GM21576 (cell line): ENCODE measurements at regions not wholly inside any gene's neighbourhood (a gene's known extent, or its start where the extent isn't known, plus 50 kb on each side); places are given as distances from the start of the nearest gene placed in this dataset.
"Not testable (repeated sequence)": the region's sequence is repeated elsewhere in the genome, so short reads cannot be mapped to it uniquely, and the experiment has no call there.

Experiments used
- ATAC-seq: cut with Tn5 transposase; IDR thresholded peaks from one replicate; pipeline ENCODE4 v1.9.1; 2021; ENCODE audit warnings: mild to moderate bottlenecking, moderate library complexity; ENCODE audit not compliant: unreplicated experiment

DNA sequence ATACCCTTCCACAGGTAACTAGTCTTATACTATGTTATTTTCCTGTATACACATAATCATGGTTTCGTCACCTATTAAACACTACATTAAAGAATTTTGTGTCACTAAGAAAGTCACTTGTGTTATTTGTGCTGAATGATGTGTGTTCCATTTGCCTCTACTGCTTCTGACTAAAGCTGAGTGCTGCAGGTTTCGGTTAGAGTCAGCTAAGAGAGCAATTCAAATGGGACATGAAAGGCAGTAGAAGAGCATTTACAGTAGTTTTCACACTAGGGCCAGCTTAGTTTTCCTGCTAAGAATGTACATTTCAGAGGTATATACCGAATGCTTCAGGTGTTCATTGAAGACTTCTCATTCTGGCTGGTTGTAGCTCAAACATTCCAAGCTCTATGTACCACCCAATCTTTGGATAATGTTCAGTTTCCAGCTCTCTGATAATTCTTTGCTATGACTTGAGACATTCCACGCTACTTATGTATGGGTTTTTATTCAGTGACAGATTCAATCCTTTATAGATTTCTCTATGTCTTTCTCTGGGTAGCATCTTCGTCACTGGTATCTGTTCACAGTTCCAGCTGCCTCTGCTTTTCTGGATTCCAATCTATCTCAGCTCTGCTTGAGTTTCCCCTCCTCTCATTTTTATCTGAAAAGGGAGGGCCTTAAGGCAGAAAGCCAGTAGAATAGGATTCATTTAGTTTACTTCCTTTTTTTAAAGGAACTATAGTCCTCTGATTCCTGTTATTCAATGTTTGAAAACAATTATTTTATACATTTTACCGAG lies 164.4 kb downstream of the CXXC4 start:
- ATAC-seq, result no peak

DNA sequence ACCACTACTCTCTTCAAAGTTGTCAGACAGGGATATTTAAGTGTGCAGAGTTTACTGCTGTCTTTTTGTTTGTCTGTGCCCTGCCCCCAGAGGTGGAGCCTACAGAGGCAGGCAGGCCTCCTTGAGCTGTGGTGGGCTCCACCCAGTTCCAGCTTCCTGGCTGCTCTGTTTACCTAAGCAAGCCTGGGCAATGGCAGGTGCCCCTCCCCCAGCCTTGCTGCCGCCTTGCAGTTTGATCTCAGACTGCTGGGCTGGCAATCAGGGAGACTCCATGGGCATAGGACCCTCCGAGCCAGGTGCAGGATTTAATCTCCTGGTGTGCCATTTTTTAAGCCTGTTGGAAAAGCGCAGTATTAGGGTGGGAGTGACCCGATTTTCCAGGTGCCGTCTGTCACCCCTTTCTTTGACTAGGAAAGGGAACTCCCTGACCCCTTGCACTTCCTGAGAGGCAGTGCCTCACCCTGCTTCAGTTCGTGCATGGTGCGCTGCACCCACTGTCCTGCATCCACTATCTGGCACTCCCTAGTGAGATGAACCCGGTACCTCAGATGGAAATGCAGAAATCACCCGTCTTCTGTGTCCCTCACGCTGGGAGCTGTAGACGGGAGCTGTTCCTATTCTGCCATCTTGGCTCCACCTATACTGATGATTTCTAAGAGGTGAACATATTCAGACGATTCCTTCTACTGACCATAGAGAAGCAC lies 167.6 kb downstream of the CXXC4 start:
- not testable (repeated sequence) for ATAC-seq

DNA sequence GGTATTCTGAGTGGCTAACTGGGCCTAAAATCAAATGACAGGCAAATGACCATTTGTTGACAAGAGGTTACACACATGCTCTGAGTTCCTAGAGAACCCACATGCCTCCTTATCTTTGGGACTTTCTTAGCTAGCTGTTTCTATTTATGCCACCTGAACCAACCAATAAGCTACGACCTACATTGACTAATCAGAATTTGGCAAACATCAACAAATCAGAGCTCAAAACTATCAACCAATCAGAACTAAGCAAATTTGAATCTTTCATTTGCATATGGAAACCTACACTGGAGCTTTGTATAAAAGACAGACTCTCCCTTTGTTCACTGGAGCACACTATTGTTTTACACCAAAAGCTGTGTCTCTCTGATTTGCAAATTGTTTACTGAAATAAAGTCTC lies 192.0 kb downstream of the CXXC4 start:
- no peak for ATAC-seq

DNA sequence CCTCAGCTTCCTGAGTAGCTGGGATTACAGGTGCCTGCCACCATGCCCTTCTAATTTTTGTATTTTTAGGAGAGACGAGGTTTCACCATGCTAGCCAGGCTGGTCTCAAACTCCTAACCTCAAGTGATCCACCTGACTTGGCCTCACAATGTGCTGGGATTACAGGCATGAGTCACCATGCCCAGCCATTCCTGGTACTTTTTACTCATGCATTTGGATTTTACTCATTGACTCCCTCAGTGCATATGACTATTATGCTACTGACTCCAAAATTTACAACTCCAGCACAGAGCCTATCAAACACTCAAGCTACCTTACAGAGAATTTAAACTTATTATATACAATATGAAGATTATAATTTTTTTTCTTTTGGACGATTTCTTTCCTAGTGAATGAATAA lies 199.9 kb downstream of the CXXC4 start:
- ATAC-seq, result no peak

DNA sequence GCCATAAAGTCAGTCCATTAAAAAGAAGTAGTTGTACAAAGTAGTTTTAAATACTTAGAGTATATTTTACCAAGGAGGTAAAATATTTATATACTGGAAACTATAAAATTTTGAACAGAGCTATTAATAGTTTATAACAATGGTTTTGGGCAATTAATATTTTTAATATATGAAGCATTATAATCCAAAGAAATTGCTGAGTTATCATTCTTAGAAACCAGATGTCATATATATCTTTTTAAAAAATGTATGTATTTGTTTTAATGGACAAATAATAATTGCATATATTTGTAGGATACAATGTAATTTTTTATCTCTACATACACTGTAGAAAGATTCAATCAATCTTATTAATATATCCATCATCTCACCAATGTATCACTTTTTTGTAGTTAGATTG lies 207.8 kb downstream of the CXXC4 start:
- no peak for ATAC-seq

DNA sequence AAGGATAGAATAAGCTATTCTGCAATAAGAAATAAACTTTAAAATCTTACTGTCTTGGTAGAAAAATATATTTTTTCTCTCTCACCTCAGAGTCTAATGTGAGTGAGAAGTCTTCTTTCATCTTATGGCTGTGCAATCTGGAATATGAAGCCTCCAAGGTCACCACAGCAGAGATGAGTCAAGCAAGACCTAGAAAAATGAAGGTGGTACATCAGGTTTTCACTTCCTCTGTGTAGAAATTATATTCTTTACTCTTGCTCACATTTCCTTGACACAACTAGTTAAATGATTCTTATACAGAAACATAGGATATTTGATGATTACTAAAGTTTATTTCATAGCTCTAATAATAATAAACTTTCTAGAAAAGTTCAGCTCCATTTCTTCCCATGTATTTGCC lies 211.4 kb downstream of the CXXC4 start:
- no peak for ATAC-seq

DNA sequence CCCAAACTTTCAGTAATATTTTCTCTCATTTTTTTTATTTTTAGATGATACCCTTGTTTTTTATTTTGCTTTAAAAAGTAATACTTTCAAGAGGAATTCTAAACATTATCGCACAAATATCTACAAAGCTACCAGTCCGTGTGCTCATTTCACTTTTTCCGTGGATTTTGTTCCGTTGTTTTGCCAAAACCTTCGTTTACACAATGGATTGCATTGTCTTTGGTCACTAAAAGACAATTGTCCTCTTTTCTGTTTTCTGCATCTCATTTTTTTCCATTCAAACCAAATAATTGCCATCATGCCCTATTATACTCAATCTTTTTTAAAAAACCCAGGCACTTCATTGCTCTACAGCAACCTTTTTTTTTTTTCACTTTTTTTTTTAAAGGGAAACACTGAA lies 214.9 kb downstream of the CXXC4 start:
- ATAC-seq, result no peak

DNA sequence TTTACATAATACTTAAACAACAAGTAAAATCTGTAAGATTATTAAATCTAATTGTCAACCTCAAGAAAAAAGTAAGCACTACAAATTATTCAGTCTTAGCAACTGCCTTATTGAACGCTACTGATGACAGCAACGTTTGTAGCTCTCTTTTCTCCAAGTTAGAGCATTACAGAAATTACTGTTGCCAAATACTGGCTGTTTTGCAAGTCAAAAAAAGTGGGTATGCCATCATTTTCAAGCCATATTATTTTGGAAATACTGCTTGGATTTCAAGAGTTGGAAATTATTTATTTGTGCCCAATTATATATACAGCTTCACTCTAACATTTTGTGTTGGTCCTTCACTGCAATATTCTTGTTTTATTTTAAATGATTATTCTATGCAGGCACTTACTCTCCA lies 221.7 kb downstream of the CXXC4 start:
- ATAC-seq, result no peak

DNA sequence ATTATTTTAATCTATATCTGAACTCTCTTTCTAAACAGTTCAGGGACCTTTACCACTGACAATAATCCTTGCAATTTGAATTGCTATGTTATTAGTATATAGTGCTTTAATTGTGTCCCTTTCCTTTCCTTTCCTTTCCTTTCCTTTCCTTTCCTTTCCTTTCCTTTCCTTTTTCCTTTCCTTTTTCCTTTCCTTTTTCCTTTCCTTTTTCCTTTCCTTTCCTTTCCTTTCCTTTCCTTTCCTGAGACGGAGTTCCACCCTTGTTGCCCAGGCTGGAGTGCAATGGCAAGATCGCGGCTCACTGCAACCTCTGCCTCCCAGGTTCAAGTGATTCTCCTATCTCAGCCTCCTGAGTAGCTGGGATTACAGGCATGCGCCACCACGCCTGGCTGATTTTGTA lies 225.1 kb downstream of the CXXC4 start:
- not testable (repeated sequence) for ATAC-seq

DNA sequence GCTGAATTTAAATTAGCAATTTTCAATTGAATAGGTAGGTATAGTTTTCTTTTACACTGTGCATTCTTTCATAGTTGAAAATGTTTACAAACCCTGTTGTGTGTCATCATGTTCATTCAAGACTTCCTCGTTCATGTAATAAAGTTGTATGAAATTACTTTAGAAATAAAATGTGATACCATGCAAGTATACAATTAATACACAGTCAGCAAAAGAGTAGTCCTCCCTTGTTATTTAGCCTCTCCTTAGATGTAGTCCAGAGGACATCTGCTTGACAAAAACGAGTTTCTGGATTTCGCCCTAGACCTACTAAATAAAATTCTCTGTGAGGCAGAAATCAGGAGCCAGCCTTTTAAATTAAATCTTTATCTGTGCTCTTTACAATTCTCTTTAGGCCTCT lies 231.6 kb downstream of the CXXC4 start:
- no peak for ATAC-seq

DNA sequence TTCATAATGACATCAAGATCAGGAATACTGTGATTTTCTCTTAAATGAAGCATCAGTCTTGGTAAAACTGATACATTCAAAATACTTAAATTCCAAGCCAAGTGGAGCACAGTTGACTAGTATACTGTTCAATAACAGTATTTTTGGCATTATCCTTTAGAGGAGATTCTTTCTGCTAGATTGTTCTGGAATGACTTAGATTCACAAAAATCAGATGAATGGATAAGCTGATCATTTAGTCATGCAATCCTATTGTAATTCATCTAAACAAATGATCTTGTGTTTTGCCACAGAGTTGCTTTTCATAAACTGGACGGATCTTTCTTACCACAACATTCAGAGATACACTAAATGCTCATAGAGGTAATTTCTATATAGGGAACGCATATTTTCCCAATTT lies 232.0 kb downstream of the CXXC4 start:
- ATAC-seq, result no peak

DNA sequence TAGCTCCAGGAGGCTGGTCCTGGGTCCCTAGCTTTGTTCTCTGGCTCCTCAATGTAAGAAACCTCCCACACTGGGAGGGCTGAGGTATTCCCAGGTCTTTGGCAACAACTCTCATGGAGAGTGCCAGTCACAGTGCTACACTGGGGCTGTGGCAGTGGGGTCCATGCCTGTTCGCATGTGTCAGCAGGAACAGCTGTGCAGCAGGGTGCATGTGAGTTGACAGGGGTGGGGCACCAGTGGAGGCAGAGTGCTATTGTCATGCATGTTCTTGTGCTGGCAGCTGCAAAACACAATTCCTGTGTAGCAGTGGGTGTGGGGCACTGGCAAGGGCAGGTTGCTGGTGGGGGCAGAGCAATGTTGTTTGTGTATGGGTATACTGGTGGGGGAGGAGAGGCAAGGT lies 246.0 kb downstream of the CXXC4 start:
- no peak for ATAC-seq

DNA sequence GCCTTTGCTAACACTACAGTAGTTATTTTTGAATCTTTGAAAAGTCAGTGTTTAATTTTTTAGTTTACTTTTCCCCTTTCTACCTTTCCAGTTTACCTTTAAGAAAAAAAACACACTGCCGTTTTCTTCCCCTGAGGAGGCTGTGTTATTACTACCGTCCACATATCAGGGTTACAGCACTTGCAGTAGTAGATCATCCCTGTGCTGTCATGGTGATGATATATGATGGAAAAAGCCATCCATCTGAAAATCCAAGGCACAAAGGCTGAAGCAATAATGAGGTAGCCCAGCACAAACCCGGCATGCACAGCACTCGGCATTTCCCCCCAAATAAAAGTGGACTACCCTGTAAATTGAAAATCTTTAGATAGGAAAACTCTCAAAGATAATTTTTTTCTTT lies 258.7 kb downstream of the CXXC4 start:
- ATAC-seq, result no peak

DNA sequence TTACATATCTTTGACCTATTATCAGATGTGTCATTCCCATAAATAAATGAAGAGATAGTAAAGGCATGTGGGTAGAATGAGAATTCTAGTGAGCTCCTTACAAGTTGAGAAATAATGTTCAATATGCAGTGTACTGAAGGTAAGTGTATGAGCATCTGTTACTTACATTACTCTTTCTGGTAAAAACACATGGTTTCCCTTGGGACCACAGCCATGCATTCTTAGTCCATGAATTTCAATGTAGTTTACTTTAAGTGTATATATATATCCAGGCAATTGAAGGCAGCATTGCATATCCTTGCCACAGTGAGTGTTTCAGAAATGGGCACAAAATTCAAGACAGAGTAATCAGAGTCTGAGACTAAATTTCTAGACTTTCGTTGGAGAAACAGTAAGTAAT lies 277.2 kb downstream of the CXXC4 start:
- no peak for ATAC-seq

DNA sequence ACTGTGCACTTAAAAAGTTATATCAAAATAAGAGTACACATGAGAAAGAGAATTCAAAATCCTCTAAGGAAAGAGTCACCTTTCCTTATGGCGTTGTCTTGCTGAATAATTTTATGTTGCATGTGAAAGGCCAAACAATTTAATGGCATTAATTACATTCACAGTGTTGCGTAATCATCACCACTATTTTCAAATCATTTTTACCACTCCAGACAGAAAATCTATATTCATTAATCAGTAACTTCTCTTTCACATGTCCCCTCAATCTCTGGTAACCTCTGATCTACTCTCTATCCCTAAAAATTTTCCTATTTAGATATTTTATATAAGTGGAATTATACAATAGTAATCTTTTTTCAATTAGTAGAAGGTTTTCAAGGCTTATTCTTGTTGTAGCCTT lies 283.0 kb downstream of the CXXC4 start:
- ATAC-seq, result no peak

DNA sequence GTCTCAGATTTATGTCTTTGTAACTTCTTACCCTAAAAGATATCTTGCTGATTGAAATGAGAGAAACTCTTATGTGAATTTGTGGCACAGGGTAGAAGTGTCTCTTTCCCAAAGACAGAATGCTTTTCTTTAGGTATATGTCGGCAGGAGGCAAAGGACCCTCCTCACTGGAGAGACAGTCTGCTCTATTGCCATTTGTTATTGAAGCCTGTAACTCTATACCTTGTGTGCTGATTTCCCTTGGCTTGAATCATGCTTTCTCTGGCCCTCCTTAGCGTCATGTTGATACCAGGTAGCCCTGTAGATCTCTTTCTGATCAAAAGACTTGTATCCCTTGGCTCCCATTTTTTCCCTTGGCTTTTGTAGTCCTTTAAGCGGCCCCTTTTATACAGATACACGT lies 284.3 kb downstream of the CXXC4 start:
- no peak for ATAC-seq

DNA sequence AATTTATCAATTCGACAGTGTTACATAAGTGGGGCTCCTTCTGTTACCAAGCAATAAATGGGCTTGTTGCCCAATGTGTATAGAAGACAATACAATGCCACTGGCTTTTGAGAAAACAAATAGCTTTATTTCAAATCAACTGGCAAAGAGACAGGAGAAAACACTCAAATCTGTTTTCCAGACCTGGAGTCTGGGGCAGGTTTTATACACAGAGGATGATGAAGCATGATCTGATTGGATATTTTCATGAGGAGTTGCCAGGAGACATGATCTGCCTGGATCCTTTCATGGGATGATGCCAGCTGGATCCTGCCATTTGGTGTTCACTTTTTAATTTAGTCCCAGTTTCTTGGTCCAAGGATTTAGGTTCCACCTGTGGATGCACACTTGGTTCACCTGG lies 287.9 kb downstream of the CXXC4 start:
- ATAC-seq, result no peak

DNA sequence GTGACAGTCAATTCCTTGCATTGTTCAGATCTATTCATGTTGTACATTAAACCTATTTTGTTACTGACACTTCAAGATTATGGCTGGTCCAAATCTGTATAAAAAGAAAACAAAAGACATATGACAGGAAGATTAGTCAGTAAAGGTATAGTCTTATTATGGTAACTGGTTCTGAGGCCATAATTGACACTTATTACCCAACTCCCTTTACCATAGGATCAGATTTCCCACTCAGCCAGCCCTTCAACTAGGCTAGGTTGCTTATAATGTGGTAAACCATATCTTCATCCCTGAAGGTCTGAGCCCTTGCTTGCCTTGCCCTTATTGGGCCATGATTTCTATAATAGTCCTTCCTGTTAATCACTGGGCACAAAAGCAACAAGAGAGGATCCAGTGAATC lies 289.6 kb downstream of the CXXC4 start:
- ATAC-seq, result no peak

DNA sequence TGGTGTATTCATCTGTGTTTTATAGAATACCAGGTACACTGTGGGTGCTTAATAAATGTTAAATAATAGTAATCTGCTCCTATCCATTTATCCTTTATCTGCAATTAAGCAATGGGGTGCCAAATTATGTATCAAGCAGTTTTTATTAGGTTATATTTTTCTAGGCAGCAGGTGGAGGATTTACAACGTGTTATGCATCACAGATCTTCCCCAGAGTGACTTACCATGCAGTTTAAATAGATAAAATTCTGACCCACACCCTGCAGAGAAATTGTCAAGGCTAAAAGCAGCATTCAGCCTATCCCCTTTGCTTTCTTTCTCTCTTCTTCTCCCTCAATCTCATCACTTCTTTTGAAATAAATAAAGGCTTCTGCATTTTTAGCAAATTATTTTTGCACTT lies 306.4 kb downstream of the CXXC4 start:
- no peak for ATAC-seq

DNA sequence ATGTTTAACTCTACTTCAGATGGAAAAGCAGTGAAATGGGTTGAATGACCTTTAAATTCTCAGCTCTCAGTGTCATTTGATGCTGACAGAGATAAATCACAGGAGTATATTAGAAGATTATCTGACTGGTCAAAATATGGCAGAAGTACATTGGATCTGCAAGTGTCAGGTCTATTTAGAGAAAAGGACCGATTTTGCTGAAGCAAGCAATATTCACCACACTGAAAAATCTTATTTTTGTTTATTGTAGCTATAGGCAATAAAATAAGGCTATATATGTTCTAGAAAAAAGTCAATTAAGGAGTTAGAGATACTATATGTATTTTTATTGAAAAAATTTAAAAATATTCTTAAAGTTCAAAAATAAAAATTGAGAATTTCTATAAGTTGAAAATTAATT lies 325.3 kb downstream of the CXXC4 start:
- ATAC-seq, result no peak

DNA sequence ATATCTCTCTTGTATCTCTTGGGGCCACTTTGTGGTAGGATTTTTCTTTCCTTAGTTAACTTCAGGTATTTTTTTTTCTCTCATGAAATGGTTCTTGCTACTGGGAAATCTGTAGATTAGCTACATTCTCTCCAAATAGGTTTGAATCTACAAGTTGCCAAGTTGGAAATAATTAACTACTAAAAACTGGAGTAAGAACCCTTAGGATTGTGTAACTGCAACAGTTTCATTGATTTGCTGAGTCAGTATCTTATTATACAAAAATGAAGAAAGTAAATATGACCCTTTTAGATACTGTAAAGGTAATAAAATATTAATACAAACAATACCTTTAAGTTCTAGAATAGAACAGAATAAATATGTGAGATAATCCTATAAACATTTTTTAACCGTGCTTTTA lies 327.9 kb downstream of the CXXC4 start:
- ATAC-seq, result no peak

DNA sequence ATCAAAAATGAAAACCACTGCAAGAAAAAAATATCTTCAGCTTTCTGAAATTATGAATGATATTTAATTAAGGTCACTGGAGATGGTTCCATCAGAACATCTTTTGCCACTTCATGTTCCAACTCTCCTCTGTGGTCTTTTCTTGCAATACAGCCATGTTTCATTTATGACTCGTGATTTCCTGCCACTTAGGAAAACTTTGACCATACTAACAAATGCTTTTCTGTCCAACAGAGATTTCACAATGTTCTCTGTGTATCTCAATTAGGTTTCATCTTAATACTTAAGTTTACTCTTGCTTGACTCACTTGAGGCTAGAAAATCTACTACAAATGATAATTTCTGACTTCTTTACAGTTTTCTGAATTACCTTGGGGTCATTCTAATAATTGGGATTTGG lies 330.9 kb downstream of the CXXC4 start:
- ATAC-seq, result no peak

DNA sequence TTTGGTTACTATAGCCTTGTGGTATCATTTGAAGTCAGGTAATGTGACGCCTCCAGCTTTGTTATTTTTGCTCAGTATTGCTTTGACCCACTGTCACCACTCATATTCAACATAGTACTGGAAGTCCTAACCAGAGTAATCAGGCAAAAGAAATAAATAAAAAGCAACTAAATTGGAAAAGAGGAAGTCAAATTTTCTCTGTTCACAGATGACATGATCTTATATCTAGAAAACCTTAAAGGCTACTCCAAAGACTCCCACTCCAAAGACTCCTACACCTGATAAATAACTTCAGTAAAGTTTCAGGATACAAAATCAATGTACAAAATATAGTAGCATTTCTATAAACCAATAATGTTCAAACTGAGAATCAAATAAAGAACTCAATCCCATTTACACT lies 348.6 kb downstream of the CXXC4 start:
- no peak for ATAC-seq
